Esophagus squamous epithelium (tissue), 4 donors: ENCODE measurements at regions not wholly inside any gene's neighbourhood (a gene's known extent, or its start where the extent isn't known, plus 50 kb on each side); places are given as distances from the start of the nearest gene placed in this dataset.

Source experiments
- POLR2A ChIP-seq, 4 donors: fragments of 450-650 bp; IDR thresholded peaks; one replicate each; pipeline ENCODE4 v1.6.1; 2017; ENCODE audit warnings: antibody characterized with exemption in 4 of 4, mild to moderate bottlenecking in 4 of 4, moderate library complexity in 3 of 4
- TF ChIP-seq, protein P1 (sequence below), 6 experiments: fragments of 450-650 bp in 4 of 6; fragments of 200-600 bp in 2 of 6; sonication (generic) in 2 of 6; IDR thresholded peaks; one replicate each; pipeline ENCODE4 v1.5.1; 2016 to 2019; ENCODE audit warnings: antibody characterized with exemption in 6 of 6, mild to moderate bottlenecking in 4 of 6, moderate library complexity in 4 of 6

DNA sequence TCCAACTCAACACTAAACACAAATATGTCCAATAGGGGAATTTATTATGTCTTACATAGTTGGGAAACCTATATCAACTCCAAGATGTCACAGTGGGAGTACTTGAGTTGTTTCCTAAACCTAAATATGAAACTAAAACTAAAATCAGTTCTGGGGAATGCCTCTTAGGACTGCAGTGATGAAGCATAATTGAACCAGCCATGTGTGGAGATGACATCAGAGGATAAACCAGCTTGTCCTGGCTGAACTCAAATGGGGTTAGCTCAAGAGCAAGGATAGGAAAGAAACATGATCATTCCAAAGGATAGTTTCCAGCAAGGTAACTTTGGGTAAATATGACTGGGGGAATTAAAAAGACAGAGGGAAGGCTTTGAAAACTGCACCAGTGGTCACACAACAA, 88.9 kb upstream of the PLPPR1 start:
- TF ChIP-seq, protein P1, sequence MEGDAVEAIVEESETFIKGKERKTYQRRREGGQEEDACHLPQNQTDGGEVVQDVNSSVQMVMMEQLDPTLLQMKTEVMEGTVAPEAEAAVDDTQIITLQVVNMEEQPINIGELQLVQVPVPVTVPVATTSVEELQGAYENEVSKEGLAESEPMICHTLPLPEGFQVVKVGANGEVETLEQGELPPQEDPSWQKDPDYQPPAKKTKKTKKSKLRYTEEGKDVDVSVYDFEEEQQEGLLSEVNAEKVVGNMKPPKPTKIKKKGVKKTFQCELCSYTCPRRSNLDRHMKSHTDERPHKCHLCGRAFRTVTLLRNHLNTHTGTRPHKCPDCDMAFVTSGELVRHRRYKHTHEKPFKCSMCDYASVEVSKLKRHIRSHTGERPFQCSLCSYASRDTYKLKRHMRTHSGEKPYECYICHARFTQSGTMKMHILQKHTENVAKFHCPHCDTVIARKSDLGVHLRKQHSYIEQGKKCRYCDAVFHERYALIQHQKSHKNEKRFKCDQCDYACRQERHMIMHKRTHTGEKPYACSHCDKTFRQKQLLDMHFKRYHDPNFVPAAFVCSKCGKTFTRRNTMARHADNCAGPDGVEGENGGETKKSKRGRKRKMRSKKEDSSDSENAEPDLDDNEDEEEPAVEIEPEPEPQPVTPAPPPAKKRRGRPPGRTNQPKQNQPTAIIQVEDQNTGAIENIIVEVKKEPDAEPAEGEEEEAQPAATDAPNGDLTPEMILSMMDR (IDR thresholded peaks at IDR 0.05), result no peak
- no peak for TF ChIP-seq POLR2A (IDR thresholded peaks at IDR 0.05)
